ENCODE measurements at regions not wholly inside any gene's neighbourhood (a gene's known extent, or its start where the extent isn't known, plus 50 kb on each side); places are given as distances from the start of the nearest gene placed in this dataset.

DNA sequence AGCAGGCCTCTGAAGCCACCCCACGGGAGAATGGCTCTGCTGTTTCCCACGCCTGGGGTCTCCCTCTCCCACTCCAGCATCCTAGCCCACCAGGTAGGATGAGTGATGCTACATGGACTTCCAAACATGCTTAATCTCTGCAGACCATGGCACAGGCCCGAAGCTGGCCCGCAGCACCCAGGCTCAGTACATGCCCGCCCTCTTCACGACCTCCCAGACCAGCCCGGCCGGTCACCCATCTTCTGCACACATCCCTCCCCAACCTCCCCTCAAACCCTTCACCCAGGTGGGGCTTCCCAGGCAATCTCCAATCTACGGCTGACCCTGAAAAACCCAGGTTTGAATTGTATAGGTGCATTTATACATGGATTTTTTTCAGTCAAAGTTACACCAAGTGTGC lies 264.0 kb downstream of the TJP1 start:
- H2BK120ac ChIP-seq (ENCODE audit: low read depth, low read length, poor library complexity, severe bottlenecking), result no peak overlapping the region
- TF ChIP-seq, protein P1, sequence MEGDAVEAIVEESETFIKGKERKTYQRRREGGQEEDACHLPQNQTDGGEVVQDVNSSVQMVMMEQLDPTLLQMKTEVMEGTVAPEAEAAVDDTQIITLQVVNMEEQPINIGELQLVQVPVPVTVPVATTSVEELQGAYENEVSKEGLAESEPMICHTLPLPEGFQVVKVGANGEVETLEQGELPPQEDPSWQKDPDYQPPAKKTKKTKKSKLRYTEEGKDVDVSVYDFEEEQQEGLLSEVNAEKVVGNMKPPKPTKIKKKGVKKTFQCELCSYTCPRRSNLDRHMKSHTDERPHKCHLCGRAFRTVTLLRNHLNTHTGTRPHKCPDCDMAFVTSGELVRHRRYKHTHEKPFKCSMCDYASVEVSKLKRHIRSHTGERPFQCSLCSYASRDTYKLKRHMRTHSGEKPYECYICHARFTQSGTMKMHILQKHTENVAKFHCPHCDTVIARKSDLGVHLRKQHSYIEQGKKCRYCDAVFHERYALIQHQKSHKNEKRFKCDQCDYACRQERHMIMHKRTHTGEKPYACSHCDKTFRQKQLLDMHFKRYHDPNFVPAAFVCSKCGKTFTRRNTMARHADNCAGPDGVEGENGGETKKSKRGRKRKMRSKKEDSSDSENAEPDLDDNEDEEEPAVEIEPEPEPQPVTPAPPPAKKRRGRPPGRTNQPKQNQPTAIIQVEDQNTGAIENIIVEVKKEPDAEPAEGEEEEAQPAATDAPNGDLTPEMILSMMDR (conservative IDR thresholded peaks at IDR 0.05), result no peak
- H3K23me2 ChIP-seq (ENCODE audit: insufficient read length, low read depth, low read length, poor library complexity, severe bottlenecking), result no peaks in the 10 kb centered on the region
- no peak for DNase-seq
- H3T11ph ChIP-seq (ENCODE audit: low read length), result no peak overlapping the region
- H3K79me1 ChIP-seq (ENCODE audit: insufficient read depth, low read depth, low read length, poor library complexity, severe bottlenecking), result no peaks in the 10 kb centered on the region
- no peaks in the 10 kb centered on the region for H3K27me3 ChIP-seq (ENCODE audit: insufficient read depth, low read length)
- no peak overlapping the region for H3K4ac ChIP-seq (ENCODE audit: low read depth, low read length)
- H4K20me1 ChIP-seq (ENCODE audit: control insufficient read depth, insufficient read depth, insufficient read length), result no peaks in the 10 kb centered on the region
- H3K27ac ChIP-seq (ENCODE audit: insufficient read length, low read depth, low read length), result no peak overlapping the region
- H3K4me1 Mint-ChIP-seq, result peaks cover 13 to 14% of the 10 kb centered on the region in 2 experiments; a peak in 3 of 4 replicates
- H3K14ac ChIP-seq (ENCODE audit: insufficient read depth, low read length), result no peak overlapping the region
- no peak overlapping the region for H3K9ac ChIP-seq (ENCODE audit: extremely low read depth, insufficient read length, low read length)
- no peaks in the 10 kb centered on the region; the same call in 1 of the 2 replicates for H3K79me2 ChIP-seq (ENCODE audit: insufficient read depth, low read length)
- H3K4me3 Mint-ChIP-seq, result no peak overlapping the region; a peak in 1 of 5 replicates
- H3K4me1 ChIP-seq (ENCODE audit: insufficient read depth, low read length), result no peaks in the 10 kb centered on the region
- no peak overlapping the region for H3K56ac ChIP-seq (ENCODE audit: insufficient read length, low read depth, low read length)
- H2BK5ac ChIP-seq (ENCODE audit: insufficient read length, low read length), result no peak overlapping the region
- no peak overlapping the region for H3K23ac ChIP-seq (ENCODE audit: insufficient read length, low read depth, low read length)
- no peak overlapping the region for H3K4me2 ChIP-seq (ENCODE audit: insufficient read depth, insufficient read length, low read length)
- H4K8ac ChIP-seq (replicated peaks; ENCODE audit: insufficient read length, low read depth, low read length), result no peak overlapping the region
- no CpG with 5 or more reads among the region's 9 CpGs for WGBS (ENCODE audit: extremely low coverage, insufficient read length, low lambda C conversion rate)
- no peak overlapping the region for H2AK5ac ChIP-seq (ENCODE audit: insufficient read length, low read length)
- peaks cover 7 to 11% of the 10 kb centered on the region in 2 experiments for H3K9me3 Mint-ChIP-seq
- H3K9me3 ChIP-seq (ENCODE audit: control insufficient read depth, low read depth, low read length), result no peaks in the 10 kb centered on the region
- no peak overlapping the region for H2BK15ac ChIP-seq (ENCODE audit: low read depth, low read length)
- no peak overlapping the region for H2BK20ac ChIP-seq (ENCODE audit: low read depth, low read length, poor library complexity, severe bottlenecking)
- H3K27ac Mint-ChIP-seq, result no peak overlapping the region
- H3K36me3 Mint-ChIP-seq (ENCODE audit: insufficient read depth in 1 of 3, low read depth in 3 of 3), result peaks cover 0 to 14% (median 8%) of the 10 kb centered on the region in 3 experiments; a peak in 6 of 7 replicates
- H2BK12ac ChIP-seq (ENCODE audit: insufficient read length, low read depth, low read length), result no peak overlapping the region
- no peak overlapping the region for H3K18ac ChIP-seq (ENCODE audit: insufficient read length, low read depth, low read length)
- H4K91ac ChIP-seq (ENCODE audit: insufficient read length, low read depth, low read length), result no peak overlapping the region
- no peaks in the 10 kb centered on the region for H3K27me3 Mint-ChIP-seq (ENCODE audit: low read depth)
- H4K5ac ChIP-seq (ENCODE audit: insufficient read length, low read depth, low read length), result no peak overlapping the region
- H2AFZ ChIP-seq (ENCODE audit: low read length), result no peak overlapping the region

Data from H9 (cell line).